ENCODE measurements at regions not wholly inside any gene's neighbourhood (a gene's known extent, or its start where the extent isn't known, plus 50 kb on each side); places are given as distances from the start of the nearest gene placed in this dataset.

DNA sequence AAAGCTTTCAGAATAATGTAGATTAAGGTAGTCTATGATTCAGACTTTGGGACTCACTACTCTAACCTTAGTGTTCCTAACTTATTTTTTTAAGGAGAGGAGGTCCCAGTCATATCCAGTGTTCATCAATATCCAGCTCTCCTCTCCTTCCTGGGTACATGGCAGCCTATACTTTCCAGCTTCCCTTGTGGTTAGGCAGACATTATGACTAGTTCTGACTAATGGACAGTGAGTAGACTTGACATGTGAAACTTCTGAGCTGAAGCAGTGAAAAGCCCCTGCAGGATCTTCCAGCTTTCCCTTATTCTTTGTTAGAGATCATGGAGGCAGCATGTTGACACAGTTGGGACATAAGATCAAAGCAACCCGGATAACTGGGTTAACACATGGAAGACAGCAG, 144.2 kb downstream of the PTPRU start:
- DNase-seq = no peak

DNA sequence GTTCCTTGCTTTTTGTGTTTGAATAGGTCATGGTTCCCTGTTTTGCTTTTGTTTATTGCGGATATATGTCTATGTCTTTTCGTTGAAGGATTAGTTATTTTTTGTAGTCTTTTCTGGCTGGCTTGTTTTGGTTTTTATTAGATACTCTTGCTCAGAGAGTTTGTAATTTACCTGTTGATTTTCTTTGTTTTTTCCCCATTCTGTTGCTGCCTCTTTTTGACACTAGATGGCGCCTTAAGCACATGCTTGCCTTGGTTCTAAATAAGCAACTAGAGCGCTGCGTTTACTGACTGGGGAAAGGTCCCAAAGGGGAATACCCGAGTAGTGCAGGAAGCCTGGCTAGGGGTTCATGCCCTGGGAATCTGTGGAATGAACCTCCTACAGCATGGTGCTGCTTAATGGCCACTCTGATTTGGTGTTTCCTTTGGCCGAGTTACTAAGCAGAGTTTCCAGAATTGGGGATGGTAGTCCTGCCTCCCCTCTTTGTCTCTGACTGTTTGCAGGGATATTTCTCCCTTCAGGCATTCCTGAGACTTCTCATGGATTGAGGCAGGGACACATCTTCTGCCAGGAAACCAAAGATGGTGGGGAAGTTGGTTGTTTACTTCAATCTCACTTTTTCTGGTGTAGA, 143.2 kb downstream of the PTPRU start:
- DNase-seq = no peak
